ENCODE measurements at regions not wholly inside any gene's neighbourhood (a gene's known extent, or its start where the extent isn't known, plus 50 kb on each side); places are given as distances from the start of the nearest gene placed in this dataset.

GRCh38 chr3:181622365-181622764 lies 89.4 kb upstream of the SOX2 start:
- TF ChIP-seq EZH2 (IDR thresholded peaks at IDR 0.05; ENCODE audit: borderline replicate concordance, low read depth, low read length, poor library complexity, severe bottlenecking) (no peak), CTCF (conservative IDR thresholded peaks at IDR 0.05; ENCODE audit: low read depth, low read length) (no peak)

Measured in A673 (cell line).